ENCODE measurements at regions not wholly inside any gene's neighbourhood (a gene's known extent, or its start where the extent isn't known, plus 50 kb on each side); places are given as distances from the start of the nearest gene placed in this dataset.

- H3F3A ChIP-seq (ENCODE audit: low read depth), result no peaks in the 10 kb centered on the region
- no peaks in the 10 kb centered on the region for H3K9me2 ChIP-seq (replicated peaks; ENCODE audit: low read depth, low read length)
- TF ChIP-seq EZH2phosphoT487 (IDR thresholded peaks at IDR 0.05; ENCODE audit: borderline replicate concordance) (no peak), CTCF (conservative IDR thresholded peaks at IDR 0.05; ENCODE audit: low read length) (no peak)
- H3K27me3 ChIP-seq (ENCODE audit: insufficient read depth, low read length, poor library complexity, severe bottlenecking), result no peaks in the 10 kb centered on the region
- H3K4me1 ChIP-seq (ENCODE audit: insufficient read depth, low read length, poor library complexity, severe bottlenecking), result no peaks in the 10 kb centered on the region
- H3K4me2 ChIP-seq (ENCODE audit: low read depth, low read length, poor library complexity, severe bottlenecking), result no peak overlapping the region
- no peak overlapping the region for H2AFZ ChIP-seq (ENCODE audit: low read length)
- no peaks in the 10 kb centered on the region for H3K79me2 ChIP-seq (ENCODE audit: insufficient read depth, low read length)
- H3K4me3 ChIP-seq (ENCODE audit: low read length, poor library complexity, severe bottlenecking), result no peak overlapping the region
- no peaks in the 10 kb centered on the region for H3K36me3 ChIP-seq (ENCODE audit: insufficient read depth, low read length)
- H3K9me3 ChIP-seq (ENCODE audit: insufficient read depth, low read depth, low read length), result no peaks in the 10 kb centered on the region
- no peaks in the 10 kb centered on the region for H4K20me1 ChIP-seq (ENCODE audit: insufficient read depth, low read length, poor library complexity, severe bottlenecking)
- no peak overlapping the region for H3K9ac ChIP-seq (ENCODE audit: low read depth, low read length, poor library complexity, severe bottlenecking)
These were observed 399.6 kb upstream of the RPS6KA3 start for GRCh38 chrX:20666331-20666730.

GRCh38 chrX:20665481-20665880 lies 398.8 kb upstream of the RPS6KA3 start:
- Histone ChIP-seq H2AFZ (ENCODE audit: low read length) (no peak overlapping the region), H3K79me2 (ENCODE audit: insufficient read depth, low read length) (no peaks in the 10 kb centered on the region), H3K9ac (ENCODE audit: low read depth, low read length, poor library complexity, severe bottlenecking) (no peak overlapping the region), H3K36me3 (ENCODE audit: insufficient read depth, low read length) (no peaks in the 10 kb centered on the region), H3F3A (ENCODE audit: low read depth) (no peaks in the 10 kb centered on the region), H4K20me1 (ENCODE audit: insufficient read depth, low read length, poor library complexity, severe bottlenecking) (no peaks in the 10 kb centered on the region), H3K27me3 (ENCODE audit: insufficient read depth, low read length, poor library complexity, severe bottlenecking) (no peaks in the 10 kb centered on the region), H3K9me3 (ENCODE audit: insufficient read depth, low read depth, low read length) (no peaks in the 10 kb centered on the region), H3K4me1 (ENCODE audit: insufficient read depth, low read length, poor library complexity, severe bottlenecking) (no peaks in the 10 kb centered on the region), H3K9me2 (replicated peaks; ENCODE audit: low read depth, low read length) (no peaks in the 10 kb centered on the region), H3K4me2 (ENCODE audit: low read depth, low read length, poor library complexity, severe bottlenecking) (no peak overlapping the region), H3K4me3 (ENCODE audit: low read length, poor library complexity, severe bottlenecking) (no peak overlapping the region)
- no peak for TF ChIP-seq EZH2phosphoT487 (IDR thresholded peaks at IDR 0.05; ENCODE audit: borderline replicate concordance)

- Histone ChIP-seq H3K79me2 (ENCODE audit: insufficient read depth, low read length) (no peaks in the 10 kb centered on the region), H2AFZ (ENCODE audit: low read length) (no peak overlapping the region), H3K9me3 (ENCODE audit: insufficient read depth, low read depth, low read length) (no peaks in the 10 kb centered on the region), H3K4me3 (ENCODE audit: low read length, poor library complexity, severe bottlenecking) (no peak overlapping the region), H3K4me1 (ENCODE audit: insufficient read depth, low read length, poor library complexity, severe bottlenecking) (no peaks in the 10 kb centered on the region), H3K9me2 (replicated peaks; ENCODE audit: low read depth, low read length) (no peaks in the 10 kb centered on the region), H3K36me3 (ENCODE audit: insufficient read depth, low read length) (no peaks in the 10 kb centered on the region), H3F3A (ENCODE audit: low read depth) (no peaks in the 10 kb centered on the region), H3K4me2 (ENCODE audit: low read depth, low read length, poor library complexity, severe bottlenecking) (no peak overlapping the region), H3K9ac (ENCODE audit: low read depth, low read length, poor library complexity, severe bottlenecking) (no peak overlapping the region), H3K27me3 (ENCODE audit: insufficient read depth, low read length, poor library complexity, severe bottlenecking) (no peaks in the 10 kb centered on the region), H4K20me1 (ENCODE audit: insufficient read depth, low read length, poor library complexity, severe bottlenecking) (no peaks in the 10 kb centered on the region)
- TF ChIP-seq EZH2phosphoT487 (IDR thresholded peaks at IDR 0.05; ENCODE audit: borderline replicate concordance), result no peak
- no peak for TF ChIP-seq CTCF (conservative IDR thresholded peaks at IDR 0.05; ENCODE audit: low read length)
These were observed 398.1 kb upstream of the RPS6KA3 start for GRCh38 chrX:20664774-20665173.

GRCh38 chrX:20664131-20664530 lies 397.4 kb upstream of the RPS6KA3 start:
- Histone ChIP-seq H3K9me3 (ENCODE audit: insufficient read depth, low read depth, low read length) (no peaks in the 10 kb centered on the region), H4K20me1 (ENCODE audit: insufficient read depth, low read length, poor library complexity, severe bottlenecking) (no peaks in the 10 kb centered on the region), H3K9me2 (replicated peaks; ENCODE audit: low read depth, low read length) (no peaks in the 10 kb centered on the region), H3K79me2 (ENCODE audit: insufficient read depth, low read length) (no peaks in the 10 kb centered on the region), H3K4me1 (ENCODE audit: insufficient read depth, low read length, poor library complexity, severe bottlenecking) (no peaks in the 10 kb centered on the region), H3K4me2 (ENCODE audit: low read depth, low read length, poor library complexity, severe bottlenecking) (no peak overlapping the region), H3K27me3 (ENCODE audit: insufficient read depth, low read length, poor library complexity, severe bottlenecking) (no peaks in the 10 kb centered on the region), H2AFZ (ENCODE audit: low read length) (no peak overlapping the region), H3K36me3 (ENCODE audit: insufficient read depth, low read length) (no peaks in the 10 kb centered on the region), H3K9ac (ENCODE audit: low read depth, low read length, poor library complexity, severe bottlenecking) (no peak overlapping the region), H3F3A (ENCODE audit: low read depth) (no peaks in the 10 kb centered on the region), H3K4me3 (ENCODE audit: low read length, poor library complexity, severe bottlenecking) (no peak overlapping the region)
- TF ChIP-seq CTCF (conservative IDR thresholded peaks at IDR 0.05; ENCODE audit: low read length) (no peak), EZH2phosphoT487 (IDR thresholded peaks at IDR 0.05; ENCODE audit: borderline replicate concordance) (no peak)
